ENCODE measurements at regions not wholly inside any gene's neighbourhood (a gene's known extent, or its start where the extent isn't known, plus 50 kb on each side); places are given as distances from the start of the nearest gene placed in this dataset.

DNA sequence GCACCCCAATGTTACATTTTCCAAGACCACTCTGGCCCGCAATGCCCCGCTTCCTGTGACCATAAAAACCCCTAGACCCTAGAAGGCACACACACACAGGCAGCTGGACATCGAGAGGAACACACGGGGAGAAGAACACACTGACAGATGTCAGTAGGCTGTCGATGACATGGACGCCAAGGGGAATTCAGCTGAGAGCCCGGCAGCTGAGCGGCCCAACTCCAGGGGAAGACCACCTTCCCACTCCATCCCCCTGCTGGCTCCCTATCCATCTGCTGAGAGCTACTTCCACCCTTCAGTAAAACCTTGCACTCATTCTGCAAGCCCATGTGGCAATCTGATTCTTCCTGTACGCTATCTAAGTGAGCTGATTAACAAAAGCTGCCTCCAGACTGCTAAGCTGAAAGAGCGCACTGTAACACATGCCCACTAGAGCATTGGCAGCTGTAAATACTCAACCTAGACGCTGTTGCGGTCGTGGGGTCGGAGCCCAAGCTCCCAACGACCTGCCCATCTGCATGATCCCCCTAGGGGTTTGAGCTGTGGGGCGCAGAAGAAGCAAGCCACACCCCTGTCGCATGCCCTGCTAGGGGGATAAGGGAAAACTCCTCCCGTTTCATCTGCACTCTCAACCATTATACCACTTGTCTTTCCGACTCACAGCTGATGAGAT, 843.6 kb upstream of the POT1 start:
- H3K4me3 ChIP-seq: no peak overlapping the region
- no peaks in the 10 kb centered on the region for H3K4me1 ChIP-seq
- no peak for TF ChIP-seq CTCF (IDR thresholded peaks at IDR 0.05)
- H3K27ac ChIP-seq: no peak overlapping the region
- H3K36me3 ChIP-seq: no peaks in the 10 kb centered on the region
- intact Hi-C loops (cut with DNase I): no loop called here
- DNase-seq (ENCODE audit: low spot score in 2 of 2): no peak
- no peaks in the 10 kb centered on the region for H3K9me3 ChIP-seq
- no peaks in the 10 kb centered on the region for H3K27me3 ChIP-seq

- Histone ChIP-seq H3K27me3 (no peaks in the 10 kb centered on the region), H3K4me1 (no peaks in the 10 kb centered on the region)
These were observed 818.3 kb upstream of the POT1 start for GRCh38 chr7:125747966-125748365.

GRCh38 chr7:125746510-125746909, 816.9 kb upstream of the POT1 start:
- H3K36me3 ChIP-seq: no peaks in the 10 kb centered on the region
- TF ChIP-seq CTCF (IDR thresholded peaks at IDR 0.05): no peak
- intact Hi-C loops (cut with DNase I): no loop called here

More at GRCh38 chr7:125747966-125748365, 818.3 kb upstream of the POT1 start:
- DNase-seq (ENCODE audit: low spot score in 2 of 2): no peak
- H3K27ac ChIP-seq: no peak overlapping the region
- H3K4me3 ChIP-seq: no peak overlapping the region
- TF ChIP-seq CTCF (IDR thresholded peaks at IDR 0.05): no peak
- no peaks in the 10 kb centered on the region for H3K36me3 ChIP-seq
- intact Hi-C loops (cut with DNase I): no loop called here
- no peaks in the 10 kb centered on the region for H3K9me3 ChIP-seq

DNA sequence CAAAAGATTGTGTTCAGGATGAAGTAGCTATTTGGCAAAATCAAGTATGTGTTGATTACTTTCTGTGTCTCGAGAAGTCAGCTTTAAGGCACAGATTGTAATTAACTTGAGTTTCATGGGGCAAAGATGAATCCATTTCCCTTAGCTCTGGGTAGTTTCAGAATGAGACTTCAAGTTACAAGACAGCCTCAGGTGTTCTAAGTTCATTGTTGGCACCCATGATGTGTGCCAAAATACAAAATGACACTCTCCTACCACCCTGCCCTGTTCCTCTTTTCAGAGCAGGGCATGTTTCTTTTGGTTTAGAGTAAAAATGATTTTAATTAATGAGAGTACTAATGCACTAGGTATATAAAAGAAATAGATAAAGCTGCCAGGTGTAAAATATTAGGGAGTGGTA, 797.6 kb upstream of the POT1 start:
- DNase-seq (ENCODE audit: low spot score in 2 of 2): no peak
- no peaks in the 10 kb centered on the region for H3K4me1 ChIP-seq
- intact Hi-C loops (cut with DNase I): no loop called here

More at GRCh38 chr7:125746510-125746909, 816.9 kb upstream of the POT1 start:
- no peak overlapping the region for H3K4me3 ChIP-seq
- no peaks in the 10 kb centered on the region for H3K27me3 ChIP-seq
- H3K9me3 ChIP-seq: no peaks in the 10 kb centered on the region
- H3K4me1 ChIP-seq: no peaks in the 10 kb centered on the region
- DNase-seq (ENCODE audit: low spot score in 2 of 2): no peak
- H3K27ac ChIP-seq: no peak overlapping the region

DNA sequence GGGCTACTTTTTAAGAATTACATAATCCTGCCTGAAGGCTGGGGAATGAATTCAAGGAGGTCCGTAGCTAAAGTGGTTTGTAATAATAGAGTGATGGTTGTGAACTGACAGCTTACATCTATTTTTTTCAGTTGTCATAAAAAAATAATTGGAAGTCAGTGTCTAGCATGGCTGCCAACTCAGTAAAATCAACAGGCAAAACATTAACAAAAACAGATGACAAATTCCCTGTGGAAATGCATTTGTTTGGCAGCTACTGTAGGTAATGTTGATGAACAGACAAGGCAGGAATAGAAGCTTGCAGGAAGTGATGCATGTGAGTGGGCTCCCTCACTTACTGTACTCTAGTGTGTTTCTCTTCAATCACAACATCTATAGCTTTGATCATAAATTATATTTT, 766.0 kb upstream of the POT1 start:
- no peak for TF ChIP-seq CTCF (IDR thresholded peaks at IDR 0.05)
- Histone ChIP-seq H3K36me3 (no peaks in the 10 kb centered on the region), H3K27me3 (no peaks in the 10 kb centered on the region), H3K9me3 (no peaks in the 10 kb centered on the region), H3K4me1 (no peaks in the 10 kb centered on the region), H3K27ac (no peak overlapping the region), H3K4me3 (no peak overlapping the region)
- intact Hi-C loops (cut with DNase I): no loop called here
- no peak for DNase-seq (ENCODE audit: low spot score in 2 of 2)

More for the DNA sequence above, 797.6 kb upstream of the POT1 start:
- Histone ChIP-seq H3K27ac (no peak overlapping the region), H3K4me3 (no peak overlapping the region), H3K27me3 (no peaks in the 10 kb centered on the region), H3K36me3 (no peaks in the 10 kb centered on the region), H3K9me3 (no peaks in the 10 kb centered on the region)
- no peak for TF ChIP-seq CTCF (IDR thresholded peaks at IDR 0.05)

DNA sequence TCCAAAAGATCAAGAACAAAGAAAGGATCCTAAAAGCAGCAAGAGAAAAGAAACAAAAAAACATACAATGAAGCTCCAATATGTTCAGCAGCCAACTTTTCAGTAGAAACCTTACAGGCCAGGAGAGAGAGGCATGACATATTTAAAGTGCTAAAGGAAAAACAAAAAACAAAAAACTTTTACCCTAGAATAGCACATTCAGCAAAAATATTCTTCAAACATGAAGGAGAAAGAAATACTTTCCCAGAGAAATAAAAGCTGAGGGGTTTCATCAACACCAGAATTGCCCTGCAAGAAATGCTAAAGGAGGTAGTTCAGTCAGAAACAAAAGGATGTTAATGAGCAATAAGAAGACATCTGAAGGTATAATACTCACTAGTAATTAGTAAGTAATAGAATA, 753.5 kb upstream of the POT1 start:
- TF ChIP-seq CTCF (IDR thresholded peaks at IDR 0.05): no peak
- no peak for DNase-seq (ENCODE audit: low spot score in 2 of 2)
- H3K9me3 ChIP-seq: no peaks in the 10 kb centered on the region

More for the DNA sequence above, 753.5 kb upstream of the POT1 start:
- H3K36me3 ChIP-seq: no peaks in the 10 kb centered on the region
- no peaks in the 10 kb centered on the region for H3K27me3 ChIP-seq
- intact Hi-C loops (cut with DNase I): no loop called here
- H3K4me3 ChIP-seq: no peak overlapping the region
- H3K4me1 ChIP-seq: no peaks in the 10 kb centered on the region
- no peak overlapping the region for H3K27ac ChIP-seq
